WTC11 (cell line): ENCODE measurements at regions not wholly inside any gene's neighbourhood (a gene's known extent, or its start where the extent isn't known, plus 50 kb on each side); places are given as distances from the start of the nearest gene placed in this dataset.

Experiments used
- ATAC-seq: fragments of 200-7000 bp; cut with Tn5 transposase; 2 replicates; pipeline ENCODE4 v1.10.0; 2021; ENCODE audit warnings: mild to moderate bottlenecking, moderate library complexity
- CTCF ChIA-PET: fragments of 300-600 bp; sonication (Branson Sonifier 250); formaldehyde crosslinking; loops from one replicate; lab custom pipeline; 2021; ENCODE audit warnings: antibody characterized with exemption; lab: Charles Lee
- POLR2A ChIA-PET: fragments of 350-600 bp; sonication (Branson Sonifier 250); formaldehyde crosslinking; loops from one replicate; lab custom pipeline; 2021; ENCODE audit warnings: antibody characterized with exemption; lab: Charles Lee
- DNase-seq: peaks from one replicate; pipeline ENCODE4 v3.0.0; 2021; ENCODE audit warnings: low spot score
- H3K27ac Mint-ChIP-seq: 2 replicates; pipeline ENCODE4 v1.8.0; 2021; ENCODE audit warnings: mixed read lengths
- H3K27me3 Mint-ChIP-seq: 2 replicates; pipeline ENCODE4 v1.8.0; 2021; ENCODE audit warnings: low read depth, mild to moderate bottlenecking, moderate library complexity, mixed read lengths
- H3K36me3 Mint-ChIP-seq: 2 replicates; pipeline ENCODE4 v1.8.0; 2021; ENCODE audit warnings: mixed read lengths
- H3K4me1 Mint-ChIP-seq: 2 replicates; pipeline ENCODE4 v1.8.0; 2022; ENCODE audit warnings: mixed read lengths
- H3K4me3 Mint-ChIP-seq: 2 replicates; pipeline ENCODE4 v1.8.0; 2021; ENCODE audit warnings: mild to moderate bottlenecking, moderate library complexity, mixed read lengths
- H3K9me3 Mint-ChIP-seq: 2 replicates; pipeline ENCODE4 v1.8.0; 2021; ENCODE audit warnings: mixed read lengths
- ETV6 ChIP-seq: sonication (generic); formaldehyde crosslinking; IDR thresholded peaks from 2 replicates; pipeline ENCODE4 v1.8.1; 2022; ENCODE audit warnings: mild to moderate bottlenecking, missing genetic modification reagents
- GABPB1 ChIP-seq: sonication (generic); formaldehyde crosslinking; IDR thresholded peaks from 2 replicates; pipeline ENCODE4 v1.8.1; 2023; ENCODE audit warnings: mild to moderate bottlenecking, missing genetic modification reagents
- GRHL2 ChIP-seq: fragments of 250-450 bp; sonication (Bioruptor Pico); IDR thresholded peaks from 2 replicates; pipeline ENCODE4 v1.8.0; 2022; ENCODE audit warnings: mild to moderate bottlenecking, moderate library complexity; ENCODE audit not compliant: insufficient replicate concordance, severe bottlenecking
- JAZF1 ChIP-seq: fragments of 250-450 bp; sonication (Bioruptor Pico); IDR thresholded peaks from 2 replicates; pipeline ENCODE4 v1.9.0; 2021; ENCODE audit warnings: moderate library complexity, mild to moderate bottlenecking, inconsistent platforms
- JUN ChIP-seq: sonication (generic); formaldehyde crosslinking; IDR thresholded peaks from 2 replicates; pipeline ENCODE4 v1.8.0; 2023; ENCODE audit warnings: mild to moderate bottlenecking, missing genetic modification reagents
- NR1H2 ChIP-seq: sonication (generic); formaldehyde crosslinking; IDR thresholded peaks from 2 replicates; pipeline ENCODE4 v1.9.0; 2021; ENCODE audit warnings: mild to moderate bottlenecking, moderate library complexity, missing genetic modification reagents
- RELA ChIP-seq: sonication (generic); formaldehyde crosslinking; IDR thresholded peaks from 2 replicates; pipeline ENCODE4 v1.8.1; 2022; ENCODE audit warnings: missing genetic modification reagents, mild to moderate bottlenecking, borderline replicate concordance
- RORB ChIP-seq: fragments of 250-450 bp; sonication (Bioruptor Pico); IDR thresholded peaks from 2 replicates; pipeline ENCODE4 v1.9.0; 2021; ENCODE audit warnings: mild to moderate bottlenecking
- ZNF121 ChIP-seq: sonication (generic); formaldehyde crosslinking; IDR thresholded peaks from 2 replicates; pipeline ENCODE4 v1.8.0; 2023; ENCODE audit warnings: missing genetic modification reagents
- ZNF317 ChIP-seq: sonication (generic); formaldehyde crosslinking; IDR thresholded peaks from 2 replicates; pipeline ENCODE4 v1.8.1; 2023; ENCODE audit warnings: low read depth, mild to moderate bottlenecking, moderate library complexity, missing genetic modification reagents, borderline replicate concordance
- ZNF423 ChIP-seq: fragments of 250-450 bp; sonication (Bioruptor Pico); IDR thresholded peaks from 2 replicates; pipeline ENCODE4 v2.1.2; 2022; ENCODE audit warnings: mild to moderate bottlenecking, moderate library complexity
- TF ChIP-seq, protein P1 (sequence below): sonication (generic); formaldehyde crosslinking; IDR thresholded peaks from 2 replicates; pipeline ENCODE4 v1.8.0; 2023; ENCODE audit warnings: mild to moderate bottlenecking, missing genetic modification reagents
- TF ChIP-seq, protein P2 (sequence below): fragments of 250-450 bp; sonication (Bioruptor Pico); IDR thresholded peaks from 2 replicates; pipeline ENCODE4 v1.9.0; 2021; ENCODE audit warnings: mild to moderate bottlenecking, borderline replicate concordance
- TF ChIP-seq, protein P3 (sequence below): sonication (generic); formaldehyde crosslinking; IDR thresholded peaks from 2 replicates; pipeline ENCODE4 v1.8.1; 2023; ENCODE audit warnings: mild to moderate bottlenecking, missing genetic modification reagents, borderline replicate concordance
- TF ChIP-seq, protein P4 (sequence below): sonication (generic); formaldehyde crosslinking; IDR thresholded peaks from 2 replicates; pipeline ENCODE4 v1.8.1; 2023; ENCODE audit warnings: mild to moderate bottlenecking, missing genetic modification reagents
- TF ChIP-seq, protein P5 (sequence below): sonication (generic); formaldehyde crosslinking; IDR thresholded peaks from 2 replicates; pipeline ENCODE4 v1.8.0; 2022; ENCODE audit warnings: mild to moderate bottlenecking, missing genetic modification reagents

DNA sequence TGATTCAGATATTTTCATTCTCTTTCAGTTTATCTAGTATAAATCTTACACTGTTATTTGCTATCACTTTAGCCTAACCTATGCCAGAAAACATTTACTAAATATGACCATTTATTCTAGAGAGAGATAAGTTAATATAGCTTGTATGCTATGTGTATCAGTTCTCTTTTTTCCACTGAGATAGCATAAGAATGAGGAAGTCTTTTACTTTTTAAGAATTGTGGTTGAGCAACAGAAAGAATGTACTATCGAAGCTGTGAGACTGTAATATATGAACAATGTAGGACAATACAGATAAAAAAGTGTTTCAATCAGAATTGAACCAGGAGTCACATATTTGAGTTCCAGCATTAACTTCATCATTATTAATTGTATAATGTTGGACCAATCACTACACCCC lies 479.9 kb upstream of the PLXNA2 start:
- Mint-ChIP-seq H3K4me1 (no peaks in the 10 kb centered on the region), H3K27ac (no peak overlapping the region), H3K27me3 (no peaks in the 10 kb centered on the region; the same call in 1 of the 2 replicates), H3K36me3 (peaks cover 34% of the 10 kb centered on the region), H3K4me3 (no peak overlapping the region), H3K9me3 (peaks cover 40% of the 10 kb centered on the region)
- ATAC-seq: no peak
- CTCF ChIA-PET: no interaction called here
- POLR2A ChIA-PET: no interaction called here
- no peak for DNase-seq
- TF ChIP-seq ZNF121 (CRISPR knock-in tag): no peak
- TF ChIP-seq, protein P1, sequence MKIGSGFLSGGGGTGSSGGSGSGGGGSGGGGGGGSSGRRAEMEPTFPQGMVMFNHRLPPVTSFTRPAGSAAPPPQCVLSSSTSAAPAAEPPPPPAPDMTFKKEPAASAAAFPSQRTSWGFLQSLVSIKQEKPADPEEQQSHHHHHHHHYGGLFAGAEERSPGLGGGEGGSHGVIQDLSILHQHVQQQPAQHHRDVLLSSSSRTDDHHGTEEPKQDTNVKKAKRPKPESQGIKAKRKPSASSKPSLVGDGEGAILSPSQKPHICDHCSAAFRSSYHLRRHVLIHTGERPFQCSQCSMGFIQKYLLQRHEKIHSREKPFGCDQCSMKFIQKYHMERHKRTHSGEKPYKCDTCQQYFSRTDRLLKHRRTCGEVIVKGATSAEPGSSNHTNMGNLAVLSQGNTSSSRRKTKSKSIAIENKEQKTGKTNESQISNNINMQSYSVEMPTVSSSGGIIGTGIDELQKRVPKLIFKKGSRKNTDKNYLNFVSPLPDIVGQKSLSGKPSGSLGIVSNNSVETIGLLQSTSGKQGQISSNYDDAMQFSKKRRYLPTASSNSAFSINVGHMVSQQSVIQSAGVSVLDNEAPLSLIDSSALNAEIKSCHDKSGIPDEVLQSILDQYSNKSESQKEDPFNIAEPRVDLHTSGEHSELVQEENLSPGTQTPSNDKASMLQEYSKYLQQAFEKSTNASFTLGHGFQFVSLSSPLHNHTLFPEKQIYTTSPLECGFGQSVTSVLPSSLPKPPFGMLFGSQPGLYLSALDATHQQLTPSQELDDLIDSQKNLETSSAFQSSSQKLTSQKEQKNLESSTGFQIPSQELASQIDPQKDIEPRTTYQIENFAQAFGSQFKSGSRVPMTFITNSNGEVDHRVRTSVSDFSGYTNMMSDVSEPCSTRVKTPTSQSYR (CRISPR knock-in tag): no peak
- TF ChIP-seq, protein P2, sequence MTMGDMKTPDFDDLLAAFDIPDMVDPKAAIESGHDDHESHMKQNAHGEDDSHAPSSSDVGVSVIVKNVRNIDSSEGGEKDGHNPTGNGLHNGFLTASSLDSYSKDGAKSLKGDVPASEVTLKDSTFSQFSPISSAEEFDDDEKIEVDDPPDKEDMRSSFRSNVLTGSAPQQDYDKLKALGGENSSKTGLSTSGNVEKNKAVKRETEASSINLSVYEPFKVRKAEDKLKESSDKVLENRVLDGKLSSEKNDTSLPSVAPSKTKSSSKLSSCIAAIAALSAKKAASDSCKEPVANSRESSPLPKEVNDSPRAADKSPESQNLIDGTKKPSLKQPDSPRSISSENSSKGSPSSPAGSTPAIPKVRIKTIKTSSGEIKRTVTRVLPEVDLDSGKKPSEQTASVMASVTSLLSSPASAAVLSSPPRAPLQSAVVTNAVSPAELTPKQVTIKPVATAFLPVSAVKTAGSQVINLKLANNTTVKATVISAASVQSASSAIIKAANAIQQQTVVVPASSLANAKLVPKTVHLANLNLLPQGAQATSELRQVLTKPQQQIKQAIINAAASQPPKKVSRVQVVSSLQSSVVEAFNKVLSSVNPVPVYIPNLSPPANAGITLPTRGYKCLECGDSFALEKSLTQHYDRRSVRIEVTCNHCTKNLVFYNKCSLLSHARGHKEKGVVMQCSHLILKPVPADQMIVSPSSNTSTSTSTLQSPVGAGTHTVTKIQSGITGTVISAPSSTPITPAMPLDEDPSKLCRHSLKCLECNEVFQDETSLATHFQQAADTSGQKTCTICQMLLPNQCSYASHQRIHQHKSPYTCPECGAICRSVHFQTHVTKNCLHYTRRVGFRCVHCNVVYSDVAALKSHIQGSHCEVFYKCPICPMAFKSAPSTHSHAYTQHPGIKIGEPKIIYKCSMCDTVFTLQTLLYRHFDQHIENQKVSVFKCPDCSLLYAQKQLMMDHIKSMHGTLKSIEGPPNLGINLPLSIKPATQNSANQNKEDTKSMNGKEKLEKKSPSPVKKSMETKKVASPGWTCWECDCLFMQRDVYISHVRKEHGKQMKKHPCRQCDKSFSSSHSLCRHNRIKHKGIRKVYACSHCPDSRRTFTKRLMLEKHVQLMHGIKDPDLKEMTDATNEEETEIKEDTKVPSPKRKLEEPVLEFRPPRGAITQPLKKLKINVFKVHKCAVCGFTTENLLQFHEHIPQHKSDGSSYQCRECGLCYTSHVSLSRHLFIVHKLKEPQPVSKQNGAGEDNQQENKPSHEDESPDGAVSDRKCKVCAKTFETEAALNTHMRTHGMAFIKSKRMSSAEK: no peak
- TF ChIP-seq GRHL2 (CRISPR knock-in tag): no peak
- TF ChIP-seq, all 79 proteins: peak for 0

DNA sequence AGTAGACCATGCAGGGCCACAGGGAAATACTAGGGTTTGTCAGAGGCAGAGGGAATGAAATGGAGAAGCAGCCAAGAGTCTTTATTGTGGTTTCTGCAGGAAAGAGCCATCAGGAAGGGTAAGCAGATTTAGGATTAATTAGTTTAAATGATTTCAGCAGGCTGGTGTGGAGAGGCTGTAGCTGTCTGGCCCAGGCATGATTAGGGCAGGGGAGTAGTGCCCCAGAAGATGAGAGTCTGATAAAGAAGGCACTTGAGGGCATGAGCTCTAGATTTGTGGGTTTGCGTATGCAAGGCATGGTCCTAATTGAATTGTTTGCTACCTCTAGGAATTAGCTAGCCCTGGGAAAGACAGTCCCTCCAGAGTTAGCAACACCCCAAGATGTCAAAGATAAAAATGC lies 484.6 kb upstream of the PLXNA2 start:
- Mint-ChIP-seq H3K4me3 (no peak overlapping the region), H3K27me3 (no peaks in the 10 kb centered on the region), H3K27ac (no peak overlapping the region), H3K4me1 (peaks cover 9% of the 10 kb centered on the region), H3K36me3 (peaks cover 3% of the 10 kb centered on the region), H3K9me3 (peaks cover 4% of the 10 kb centered on the region)
- ChIA-PET POLR2A (no interaction called here), CTCF (no interaction called here)
- ATAC-seq (no peak), DNase-seq (no peak)
- TF ChIP-seq, protein P3, sequence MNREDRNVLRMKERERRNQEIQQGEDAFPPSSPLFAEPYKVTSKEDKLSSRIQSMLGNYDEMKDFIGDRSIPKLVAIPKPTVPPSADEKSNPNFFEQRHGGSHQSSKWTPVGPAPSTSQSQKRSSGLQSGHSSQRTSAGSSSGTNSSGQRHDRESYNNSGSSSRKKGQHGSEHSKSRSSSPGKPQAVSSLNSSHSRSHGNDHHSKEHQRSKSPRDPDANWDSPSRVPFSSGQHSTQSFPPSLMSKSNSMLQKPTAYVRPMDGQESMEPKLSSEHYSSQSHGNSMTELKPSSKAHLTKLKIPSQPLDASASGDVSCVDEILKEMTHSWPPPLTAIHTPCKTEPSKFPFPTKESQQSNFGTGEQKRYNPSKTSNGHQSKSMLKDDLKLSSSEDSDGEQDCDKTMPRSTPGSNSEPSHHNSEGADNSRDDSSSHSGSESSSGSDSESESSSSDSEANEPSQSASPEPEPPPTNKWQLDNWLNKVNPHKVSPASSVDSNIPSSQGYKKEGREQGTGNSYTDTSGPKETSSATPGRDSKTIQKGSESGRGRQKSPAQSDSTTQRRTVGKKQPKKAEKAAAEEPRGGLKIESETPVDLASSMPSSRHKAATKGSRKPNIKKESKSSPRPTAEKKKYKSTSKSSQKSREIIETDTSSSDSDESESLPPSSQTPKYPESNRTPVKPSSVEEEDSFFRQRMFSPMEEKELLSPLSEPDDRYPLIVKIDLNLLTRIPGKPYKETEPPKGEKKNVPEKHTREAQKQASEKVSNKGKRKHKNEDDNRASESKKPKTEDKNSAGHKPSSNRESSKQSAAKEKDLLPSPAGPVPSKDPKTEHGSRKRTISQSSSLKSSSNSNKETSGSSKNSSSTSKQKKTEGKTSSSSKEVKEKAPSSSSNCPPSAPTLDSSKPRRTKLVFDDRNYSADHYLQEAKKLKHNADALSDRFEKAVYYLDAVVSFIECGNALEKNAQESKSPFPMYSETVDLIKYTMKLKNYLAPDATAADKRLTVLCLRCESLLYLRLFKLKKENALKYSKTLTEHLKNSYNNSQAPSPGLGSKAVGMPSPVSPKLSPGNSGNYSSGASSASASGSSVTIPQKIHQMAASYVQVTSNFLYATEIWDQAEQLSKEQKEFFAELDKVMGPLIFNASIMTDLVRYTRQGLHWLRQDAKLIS (CRISPR knock-in tag): no peak
- TF ChIP-seq, protein P4, sequence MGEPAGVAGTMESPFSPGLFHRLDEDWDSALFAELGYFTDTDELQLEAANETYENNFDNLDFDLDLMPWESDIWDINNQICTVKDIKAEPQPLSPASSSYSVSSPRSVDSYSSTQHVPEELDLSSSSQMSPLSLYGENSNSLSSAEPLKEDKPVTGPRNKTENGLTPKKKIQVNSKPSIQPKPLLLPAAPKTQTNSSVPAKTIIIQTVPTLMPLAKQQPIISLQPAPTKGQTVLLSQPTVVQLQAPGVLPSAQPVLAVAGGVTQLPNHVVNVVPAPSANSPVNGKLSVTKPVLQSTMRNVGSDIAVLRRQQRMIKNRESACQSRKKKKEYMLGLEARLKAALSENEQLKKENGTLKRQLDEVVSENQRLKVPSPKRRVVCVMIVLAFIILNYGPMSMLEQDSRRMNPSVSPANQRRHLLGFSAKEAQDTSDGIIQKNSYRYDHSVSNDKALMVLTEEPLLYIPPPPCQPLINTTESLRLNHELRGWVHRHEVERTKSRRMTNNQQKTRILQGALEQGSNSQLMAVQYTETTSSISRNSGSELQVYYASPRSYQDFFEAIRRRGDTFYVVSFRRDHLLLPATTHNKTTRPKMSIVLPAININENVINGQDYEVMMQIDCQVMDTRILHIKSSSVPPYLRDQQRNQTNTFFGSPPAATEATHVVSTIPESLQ (CRISPR knock-in tag): no peak
- TF ChIP-seq ZNF317 (CRISPR knock-in tag) (no peak), ZNF423 (CRISPR knock-in tag) (no peak), RORB (CRISPR knock-in tag) (no peak), GABPB1 (CRISPR knock-in tag) (no peak), JUN (CRISPR knock-in tag) (no peak), NR1H2 (no peak), JAZF1 (no peak), RELA (no peak), ETV6 (no peak)
- TF ChIP-seq, protein P5, sequence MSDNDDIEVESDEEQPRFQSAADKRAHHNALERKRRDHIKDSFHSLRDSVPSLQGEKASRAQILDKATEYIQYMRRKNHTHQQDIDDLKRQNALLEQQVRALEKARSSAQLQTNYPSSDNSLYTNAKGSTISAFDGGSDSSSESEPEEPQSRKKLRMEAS (CRISPR knock-in tag): no peak
